ENCODE measurements at regions not wholly inside any gene's neighbourhood (a gene's known extent, or its start where the extent isn't known, plus 50 kb on each side); places are given as distances from the start of the nearest gene placed in this dataset.
"Not testable (repeated sequence)": the region's sequence is repeated elsewhere in the genome, so short reads cannot be mapped to it uniquely, and the experiment has no call there.

DNA sequence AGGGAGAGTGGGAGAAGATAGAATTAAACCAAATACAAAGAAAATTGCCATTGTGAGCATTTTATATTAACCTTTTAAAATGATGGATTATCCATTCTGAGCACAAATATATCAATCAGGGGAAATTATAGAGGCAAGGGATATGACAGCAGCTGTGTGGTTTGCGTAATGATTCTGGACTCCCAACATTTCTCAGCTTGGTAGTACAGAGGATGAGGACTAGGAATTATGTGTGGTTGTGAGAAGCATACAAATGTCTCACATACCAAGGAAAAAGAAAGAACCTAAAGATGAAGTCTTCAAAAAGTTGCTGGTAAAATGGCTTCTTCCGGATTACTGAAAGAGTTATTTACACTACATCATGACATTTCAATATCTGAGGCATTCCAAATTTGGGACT is 674.6 kb upstream of the NR3C2 start:
- no peak for DNase-seq

GRCh38 chr4:149113804-149114430 is 671.7 kb upstream of the NR3C2 start:
- no peak for DNase-seq

- no peak for DNase-seq
Observed at GRCh38 chr4:149112109-149112508, 669.9 kb upstream of the NR3C2 start.

GRCh38 chr4:149110481-149110880 is 668.3 kb upstream of the NR3C2 start:
- DNase-seq, result no peak

GRCh38 chr4:149108626-149109025 is 666.4 kb upstream of the NR3C2 start:
- DNase-seq, result no peak

DNA sequence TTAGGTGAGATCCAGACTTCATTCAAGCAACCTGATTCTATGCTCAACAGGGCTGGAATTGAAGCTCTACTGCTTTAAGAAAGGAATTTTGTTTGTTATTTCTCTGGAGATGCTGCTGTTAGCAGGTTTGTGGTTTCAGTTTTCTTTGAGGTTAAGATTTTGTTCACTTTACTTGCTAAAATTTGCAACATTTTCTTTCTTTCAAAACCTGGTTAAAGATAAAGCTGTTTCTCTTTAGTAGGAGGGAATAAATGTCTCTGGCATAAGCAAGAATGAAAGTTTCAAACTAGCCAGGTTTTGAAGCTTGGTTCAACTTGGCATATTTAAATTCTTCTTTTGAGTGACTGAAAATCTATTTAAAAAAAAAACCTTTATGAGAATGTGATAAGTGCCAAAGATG is 660.6 kb upstream of the NR3C2 start:
- no peak for DNase-seq

- DNase-seq, result no peak
Observed at GRCh38 chr4:149101649-149102048, 659.4 kb upstream of the NR3C2 start.

DNA sequence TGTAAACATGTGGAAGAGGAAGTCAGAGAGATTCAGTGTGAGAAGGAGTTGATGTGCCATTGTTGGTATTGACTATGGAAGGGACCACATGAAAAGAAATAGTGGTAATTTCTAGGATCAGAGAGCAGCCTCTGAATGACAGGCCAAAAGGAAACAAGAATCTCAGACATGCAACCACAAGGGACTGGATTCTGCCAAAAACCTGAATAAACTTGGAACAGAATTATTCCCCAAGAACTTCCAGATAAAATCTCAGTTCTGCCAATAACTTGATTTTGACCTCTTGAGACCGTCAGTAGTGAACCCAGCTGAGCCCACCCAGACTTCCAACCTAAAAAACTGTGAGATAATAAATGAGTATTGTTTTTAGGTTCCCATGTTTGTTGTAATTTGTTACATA is 653.6 kb upstream of the NR3C2 start:
- no peak for DNase-seq

DNA sequence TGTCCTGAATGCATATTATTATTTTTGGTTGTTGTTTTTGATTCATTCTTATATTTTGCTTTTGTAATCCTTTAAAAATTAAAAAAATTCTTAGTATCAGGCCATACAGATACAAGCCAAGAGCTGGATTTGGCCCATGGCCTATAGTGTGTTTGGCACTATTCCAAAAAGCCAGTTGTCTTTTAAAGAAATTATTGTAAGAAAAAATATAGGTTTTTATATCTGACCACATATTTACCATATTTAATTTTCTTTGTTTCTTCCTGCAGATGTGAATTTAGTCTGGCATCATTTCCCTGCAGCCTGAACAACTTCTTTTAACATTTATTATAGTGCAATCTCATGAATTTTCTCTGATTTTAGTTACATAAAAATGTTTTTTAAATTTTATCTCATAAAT is 652.8 kb upstream of the NR3C2 start:
- DNase-seq, result no peak

GRCh38 chr4:149084144-149084543 is 641.9 kb upstream of the NR3C2 start:
- DNase-seq, result no peak

DNA sequence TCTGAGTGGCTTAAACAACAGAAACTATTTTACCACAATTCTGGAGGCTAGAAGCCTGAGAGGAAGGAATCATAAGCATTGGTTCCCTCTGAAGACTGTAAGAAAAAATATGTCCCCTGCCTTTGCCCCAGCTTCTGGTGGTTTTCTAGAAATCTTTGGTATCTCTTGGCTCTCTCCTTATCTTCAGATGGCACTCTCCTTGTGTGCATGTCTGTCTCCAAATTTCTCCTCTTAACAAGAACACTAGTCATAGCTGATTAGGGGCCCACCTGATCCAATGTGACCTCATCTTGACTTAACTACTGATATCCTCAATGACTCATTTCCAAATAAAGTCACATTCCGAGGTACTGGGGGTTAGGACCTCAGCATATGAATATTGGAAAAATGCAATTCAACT is 635.0 kb upstream of the NR3C2 start:
- no peak for DNase-seq

DNA sequence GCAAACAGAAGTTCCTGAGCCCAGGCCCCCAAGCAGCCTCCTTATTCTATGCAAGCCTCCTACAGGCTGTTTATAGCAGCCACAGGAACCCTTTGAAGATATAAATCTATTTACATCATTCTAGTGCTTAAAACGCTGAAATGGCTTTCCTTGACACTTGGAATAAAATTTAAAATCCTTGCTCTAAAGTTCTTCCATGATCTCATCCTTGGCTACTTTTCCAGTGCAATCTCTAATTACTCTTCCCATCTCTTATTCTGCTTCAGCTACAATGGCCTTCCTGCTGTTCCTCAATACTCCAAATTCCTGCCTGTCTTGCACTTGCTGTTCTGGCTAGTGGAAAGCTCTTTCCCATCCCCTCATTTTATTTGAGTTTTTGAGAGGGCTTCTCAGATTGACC is 634.2 kb upstream of the NR3C2 start:
- DNase-seq, result no peak

GRCh38 chr4:149072384-149072783 is 630.2 kb upstream of the NR3C2 start:
- DNase-seq, result no peak

GRCh38 chr4:149065753-149066152 is 623.5 kb upstream of the NR3C2 start:
- no peak for DNase-seq

DNA sequence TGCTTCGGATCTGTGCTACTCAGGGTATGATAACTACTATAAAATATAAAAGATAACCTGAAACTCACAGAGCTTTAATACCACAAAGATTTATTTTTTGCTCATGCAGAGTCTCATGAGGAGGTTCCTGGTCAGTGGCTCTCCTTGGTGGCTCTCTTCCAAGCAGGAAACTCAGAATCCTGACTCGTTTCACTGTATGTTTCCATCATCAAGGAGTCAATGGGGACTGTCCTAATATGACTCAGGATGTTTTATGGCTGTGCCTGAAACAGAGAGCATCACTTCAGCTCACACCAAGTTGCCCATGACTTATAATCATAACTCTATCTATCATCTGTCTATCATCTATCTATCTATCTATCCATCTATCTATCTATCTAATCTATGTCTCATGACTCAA is 620.8 kb upstream of the NR3C2 start:
- no peak for DNase-seq

- DNase-seq, result no peak
Observed at GRCh38 chr4:149057594-149057993, 615.4 kb upstream of the NR3C2 start.

DNA sequence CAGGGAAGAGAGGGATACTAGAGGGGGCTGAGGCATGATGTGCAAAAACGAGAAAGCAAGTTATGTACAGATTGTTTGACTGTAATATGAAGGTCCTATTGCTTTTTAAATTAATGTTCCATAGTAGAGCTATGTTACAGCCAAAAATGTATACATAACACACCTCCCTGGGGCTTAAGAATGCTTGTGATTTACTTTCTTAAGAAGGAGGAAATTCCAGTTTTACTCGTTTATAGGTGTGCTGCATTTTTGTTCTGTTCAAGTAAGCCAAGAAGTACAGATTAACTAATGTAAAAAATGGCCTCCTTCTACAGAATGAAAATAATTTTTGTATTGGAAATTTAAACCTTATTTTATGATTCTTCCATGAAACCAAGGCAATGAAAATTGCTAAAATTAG is 614.4 kb upstream of the NR3C2 start:
- DNase-seq, result no peak

- DNase-seq, result no peak
Observed at GRCh38 chr4:149055624-149056023, 613.4 kb upstream of the NR3C2 start.

DNA sequence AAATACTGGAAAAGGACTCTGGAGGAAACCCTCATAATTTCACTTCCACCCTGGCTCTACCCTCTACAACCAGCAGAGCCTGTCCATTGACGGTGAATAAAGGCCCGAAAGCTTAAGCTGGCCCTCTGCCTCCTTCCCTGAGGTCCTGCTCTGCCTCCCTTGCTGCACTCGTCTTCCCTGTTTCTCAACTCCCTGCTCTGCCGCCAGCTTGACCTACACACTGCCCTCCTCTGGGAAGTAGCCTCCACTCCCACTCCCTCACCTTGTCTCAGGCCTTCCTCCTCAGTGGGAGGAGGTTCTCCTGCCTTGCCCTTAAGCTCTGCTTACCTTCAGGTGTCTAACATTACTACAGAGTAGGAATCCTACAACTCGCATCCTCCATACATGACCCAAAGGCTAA is 608.6 kb upstream of the NR3C2 start:
- DNase-seq, result no peak

DNA sequence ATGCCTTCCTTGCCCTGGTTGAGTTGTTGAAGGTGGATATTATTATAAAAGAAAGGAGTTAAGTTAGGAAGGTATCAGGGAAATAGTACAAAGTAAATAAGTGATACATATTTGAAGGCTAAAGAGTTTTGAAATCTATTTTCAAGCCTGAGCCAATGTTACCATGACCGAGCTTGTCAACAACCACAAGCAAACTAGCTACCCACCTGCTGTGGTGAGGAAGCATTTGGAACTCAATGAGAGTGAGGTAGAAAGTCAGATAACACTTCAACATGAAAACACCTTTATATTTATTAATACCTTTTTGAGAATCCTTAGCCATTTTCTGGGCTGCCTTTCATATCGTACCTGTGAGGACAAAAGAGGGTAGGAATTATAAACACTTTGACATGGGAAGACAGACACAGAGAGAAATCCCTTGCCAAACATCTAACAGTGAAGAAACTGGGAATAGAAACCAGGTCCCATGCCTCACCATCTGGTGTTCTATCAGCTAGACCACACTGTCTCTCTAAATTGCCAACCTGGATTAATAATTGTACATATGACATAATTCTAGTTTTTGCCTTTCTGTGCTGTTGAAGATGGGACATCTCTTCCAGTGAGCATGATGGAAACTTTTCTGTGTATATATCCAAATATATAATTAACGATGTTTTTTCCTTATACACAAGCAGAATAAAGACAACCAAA is 606.4 kb upstream of the NR3C2 start:
- DNase-seq, result no peak

DNA sequence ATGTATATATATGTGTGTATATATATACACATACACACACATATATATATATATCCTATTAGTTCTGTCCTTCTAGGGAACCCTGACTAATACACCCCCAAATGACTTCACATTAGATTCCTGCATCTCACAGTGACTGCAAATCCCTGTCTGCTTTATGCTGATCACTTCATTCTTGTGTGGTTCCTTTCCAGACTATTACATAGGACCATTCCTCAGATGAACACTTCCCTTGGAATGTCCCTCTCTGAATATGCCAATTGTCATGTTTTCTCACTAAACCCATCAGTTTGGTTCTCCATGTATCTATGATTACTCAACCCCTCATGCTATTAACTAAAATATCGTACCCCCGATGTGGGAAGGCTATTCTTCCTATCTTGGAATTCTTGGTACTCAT is 605.2 kb upstream of the NR3C2 start:
- DNase-seq, result no peak

GRCh38 chr4:149045731-149046130 is 603.5 kb upstream of the NR3C2 start:
- no peak for DNase-seq

GRCh38 chr4:149039786-149040185 is 597.6 kb upstream of the NR3C2 start:
- not testable (repeated sequence) for DNase-seq

GRCh38 chr4:149031399-149031798 is 589.2 kb upstream of the NR3C2 start:
- no peak for DNase-seq

GRCh38 chr4:149029056-149029651 is 586.9 kb upstream of the NR3C2 start:
- DNase-seq, result no peak

Measured in GF-D8 (cell line).